Thyroid gland (tissue), 4 donors: ENCODE measurements at regions not wholly inside any gene's neighbourhood (a gene's known extent, or its start where the extent isn't known, plus 50 kb on each side); places are given as distances from the start of the nearest gene placed in this dataset.

Experiments used
- DNase-seq, 2 donors: peaks; one replicate each; pipeline ENCODE4 v3.0.0-alpha.2; 2019
- H3K27ac ChIP-seq, 3 donors: fragments of 200-600 bp; sonication (generic); 1 replicate in 2 of 3; 2 replicates in 1 of 3; pipeline ENCODE4 v1.5.1; 2016 to 2019; ENCODE audit warnings: mild to moderate bottlenecking in 1 of 3, moderate library complexity in 1 of 3
- H3K27me3 ChIP-seq: fragments of 200-600 bp; sonication (generic); one replicate; pipeline ENCODE4 v1.5.1; 2019
- H3K36me3 ChIP-seq, 2 donors: fragments of 200-600 bp; sonication (generic); one replicate each; pipeline ENCODE4 v1.5.1; 2016 to 2019
- H3K4me1 ChIP-seq, 2 donors: fragments of 200-600 bp; sonication (generic); one replicate each; pipeline ENCODE4 v1.5.1; 2017 to 2019
- H3K4me3 ChIP-seq, 3 donors: fragments of 200-600 bp; sonication (generic); replicated peaks in 1 of 3; 1 replicate in 2 of 3; 2 replicates in 1 of 3; pipeline ENCODE4 v1.5.1; 2016; ENCODE audit warnings: mild to moderate bottlenecking in 1 of 3
- H3K9me3 ChIP-seq: fragments of 200-600 bp; sonication (generic); one replicate; pipeline ENCODE4 v1.5.1; 2017
- CTCF ChIP-seq, 6 experiments: fragments of 200-600 bp in 3 of 6; fragments of 450-650 bp in 3 of 6; sonication (generic) in 3 of 6; IDR thresholded peaks; one replicate each; pipeline ENCODE4 v1.5.1; 2016 to 2019; ENCODE audit warnings: antibody characterized with exemption in 6 of 6, mild to moderate bottlenecking in 2 of 6, inconsistent platforms in 1 of 6, moderate library complexity in 1 of 6
- POLR2A ChIP-seq, 2 donors: fragments of 450-650 bp; IDR thresholded peaks; one replicate each; pipeline ENCODE4 v1.6.1; 2017; ENCODE audit warnings: antibody characterized with exemption in 2 of 2, mild to moderate bottlenecking in 2 of 2, moderate library complexity in 1 of 2
- WGBS, 2 donors: methylation state at CpG; one replicate each; pipeline ENCODE4 v1.1.5; 2017; 5-methylcytosine and 5-hydroxymethylcytosine counted together
- intact Hi-C: fragments of 100-400 bp; cut with DNase I; formaldehyde crosslinking; loops from one replicate; pipeline ENCODE4 v1.15.1; 2023

DNA sequence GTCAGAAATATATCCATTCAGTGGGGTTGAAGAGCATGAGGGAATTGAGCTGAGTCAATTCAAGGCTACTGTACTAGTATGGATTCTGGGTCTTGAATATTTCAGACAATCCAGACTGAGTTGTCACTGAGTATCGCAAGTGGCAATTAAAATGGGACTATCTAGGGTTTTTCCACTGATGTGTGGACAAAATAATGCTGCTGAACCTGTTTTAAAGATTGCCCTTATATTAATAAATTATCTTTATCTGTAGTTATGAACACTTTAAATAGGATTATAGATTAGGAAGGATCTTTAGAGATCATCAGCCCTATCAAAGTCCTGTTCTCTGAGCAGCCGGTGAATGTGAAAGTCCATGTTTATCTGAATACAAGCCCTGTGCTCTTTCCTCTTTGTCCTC lies 478.3 kb upstream of the KIRREL3 start:
- Histone ChIP-seq H3K27me3 (no peaks in the 10 kb centered on the region), H3K36me3 (no peaks in the 10 kb centered on the region), H3K27ac (no peak overlapping the region), H3K4me1 (no peaks in the 10 kb centered on the region), H3K9me3 (no peaks in the 10 kb centered on the region), H3K4me3 (no peak overlapping the region)
- WGBS, 2 donors = 96 to 97% methylated on average over 2 of the region's 2 CpGs
- intact Hi-C loops = no loop called here
- no peak for DNase-seq
- no peak for TF ChIP-seq CTCF (IDR thresholded peaks at IDR 0.05)
- no peak for TF ChIP-seq POLR2A (IDR thresholded peaks at IDR 0.05)

- Histone ChIP-seq H3K9me3 (no peaks in the 10 kb centered on the region), H3K27me3 (no peaks in the 10 kb centered on the region), H3K36me3 (no peaks in the 10 kb centered on the region), H3K27ac (no peak overlapping the region), H3K4me3 (no peak overlapping the region), H3K4me1 (no peaks in the 10 kb centered on the region)
- 11 to 31% methylated on average over 1 of the region's 1 CpG for WGBS, 2 donors
- TF ChIP-seq CTCF (IDR thresholded peaks at IDR 0.05) (no peak), POLR2A (IDR thresholded peaks at IDR 0.05) (no peak)
- no peak for DNase-seq
- intact Hi-C loops = no loop called here
Measured at GRCh38 chr11:127474766-127475165, 474.2 kb upstream of the KIRREL3 start.

DNA sequence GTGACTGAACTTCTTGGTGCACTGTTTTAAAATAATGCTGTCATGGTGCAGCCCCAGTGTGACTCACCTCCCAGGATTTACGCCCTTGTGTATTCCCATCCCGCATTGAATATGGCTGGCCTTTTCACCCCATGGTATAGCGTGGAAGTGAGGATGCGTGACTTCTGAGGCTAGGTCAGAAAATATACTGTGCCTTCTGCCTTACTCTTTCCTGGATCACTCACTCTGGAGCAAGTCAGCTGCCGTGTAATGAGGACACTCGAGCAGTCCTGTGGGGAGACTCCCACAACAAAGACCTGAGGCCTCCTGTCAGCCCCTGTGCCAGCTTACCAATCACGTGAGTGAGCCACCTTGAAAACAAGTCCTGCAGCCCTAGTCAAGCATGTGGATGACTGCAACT lies 471.9 kb upstream of the KIRREL3 start:
- no peaks in the 10 kb centered on the region for H3K27me3 ChIP-seq
- WGBS, 2 donors = 80 to 88% methylated on average over 7 of the region's 7 CpGs
- no peak overlapping the region for H3K27ac ChIP-seq
- no peak for TF ChIP-seq CTCF (IDR thresholded peaks at IDR 0.05)
- TF ChIP-seq POLR2A (IDR thresholded peaks at IDR 0.05) = no peak
- H3K36me3 ChIP-seq = no peaks in the 10 kb centered on the region
- intact Hi-C loops = no loop called here
- DNase-seq = no peak
- no peak overlapping the region for H3K4me3 ChIP-seq
- H3K9me3 ChIP-seq = no peaks in the 10 kb centered on the region
- no peaks in the 10 kb centered on the region for H3K4me1 ChIP-seq

DNA sequence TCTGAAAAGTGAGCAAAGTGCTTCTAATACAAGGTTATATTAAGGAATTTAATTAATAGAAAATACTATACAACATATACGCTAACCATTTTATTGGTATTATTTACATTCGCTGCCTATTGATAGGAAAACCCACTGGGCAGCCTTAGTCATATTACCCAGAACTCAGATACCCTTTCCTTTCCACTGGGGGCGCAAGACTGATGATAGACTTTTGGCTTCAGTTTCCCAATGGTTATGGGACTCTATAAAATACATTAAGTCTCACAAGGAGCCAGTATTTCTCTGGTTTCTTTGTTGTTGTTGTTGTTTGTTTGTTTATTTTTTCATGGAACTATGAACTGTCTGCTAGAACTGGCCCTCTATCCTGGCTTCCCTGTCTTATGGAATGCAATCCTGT lies 471.1 kb upstream of the KIRREL3 start:
- 95 to 96% methylated on average over 3 of the region's 3 CpGs for WGBS, 2 donors
- TF ChIP-seq POLR2A (IDR thresholded peaks at IDR 0.05) (no peak), CTCF (IDR thresholded peaks at IDR 0.05) (no peak)
- Histone ChIP-seq H3K4me1 (no peaks in the 10 kb centered on the region), H3K27ac (no peak overlapping the region), H3K27me3 (no peaks in the 10 kb centered on the region), H3K9me3 (no peaks in the 10 kb centered on the region), H3K36me3 (no peaks in the 10 kb centered on the region), H3K4me3 (no peak overlapping the region)
- DNase-seq = no peak
- intact Hi-C loops = no loop called here

DNA sequence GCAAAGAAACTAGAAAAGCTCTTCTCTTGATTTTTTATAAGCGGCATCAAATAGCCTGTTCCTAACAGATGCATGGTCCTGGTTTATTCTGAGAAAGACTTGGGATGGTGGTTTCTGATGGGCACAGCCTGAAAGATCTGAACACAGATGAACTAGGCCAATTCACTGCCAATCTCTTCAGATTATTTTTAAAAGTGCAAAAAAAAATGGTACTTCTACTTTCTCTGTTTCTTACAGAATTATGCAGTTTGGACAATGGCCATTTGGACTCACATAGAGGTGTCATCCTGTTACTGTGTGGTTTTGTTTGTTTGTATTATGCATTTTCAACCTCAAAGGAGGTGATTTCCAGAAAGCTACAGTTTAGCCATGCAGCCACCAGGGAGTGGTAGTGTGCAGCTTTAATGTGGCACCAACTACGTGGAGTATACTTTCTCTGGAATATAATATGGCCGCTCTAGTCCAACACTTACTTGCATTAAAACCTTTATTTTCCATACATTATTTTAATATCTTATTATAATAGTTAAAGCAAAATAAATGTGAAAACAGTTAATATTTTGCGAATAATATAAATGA lies 469.8 kb upstream of the KIRREL3 start:
- Histone ChIP-seq H3K4me3 (no peak overlapping the region), H3K4me1 (no peaks in the 10 kb centered on the region), H3K9me3 (no peaks in the 10 kb centered on the region), H3K27me3 (no peaks in the 10 kb centered on the region), H3K36me3 (no peaks in the 10 kb centered on the region), H3K27ac (no peak overlapping the region)
- WGBS, 2 donors = 73 to 77% methylated on average over 4 of the region's 4 CpGs
- intact Hi-C loops = no loop called here
- peak in 4 of 6 experiments; percentile 21 to 53 (median 42) for TF ChIP-seq CTCF (IDR thresholded peaks at IDR 0.05)
- TF ChIP-seq POLR2A (IDR thresholded peaks at IDR 0.05) = no peak
- DNase-seq = peak; percentile 9 to 28
